ENCODE measurements at regions not wholly inside any gene's neighbourhood (a gene's known extent, or its start where the extent isn't known, plus 50 kb on each side); places are given as distances from the start of the nearest gene placed in this dataset.

- DNase-seq: no peak
Observed at GRCh38 chr4:128475597-128475996, 188.0 kb upstream of the PGRMC2 start.

DNA sequence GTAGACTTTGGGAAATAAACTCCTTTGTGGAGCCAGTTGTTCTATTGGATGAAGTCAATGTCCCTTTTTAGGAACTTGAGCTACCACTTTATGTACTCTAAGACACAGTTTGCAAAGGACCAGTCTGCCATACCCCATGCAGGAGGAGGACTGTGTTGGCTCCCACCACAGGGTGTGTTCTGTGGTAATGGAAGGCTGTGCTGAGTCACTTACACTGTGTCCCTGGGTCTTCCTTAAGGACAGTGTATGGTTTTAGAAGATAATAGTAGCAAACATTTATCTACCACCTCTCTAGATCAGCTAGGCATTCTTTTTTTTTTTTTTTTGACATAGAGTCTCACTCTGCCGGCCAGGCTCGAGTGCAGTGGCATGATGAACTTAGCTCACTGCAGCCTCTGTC lies 184.0 kb upstream of the PGRMC2 start:
- no peak for DNase-seq

GRCh38 chr4:128470492-128471053 lies 183.0 kb upstream of the PGRMC2 start:
- no peak for DNase-seq

- DNase-seq: peak; percentile 76
Observed at GRCh38 chr4:128468123-128468989, 180.7 kb upstream of the PGRMC2 start.

DNA sequence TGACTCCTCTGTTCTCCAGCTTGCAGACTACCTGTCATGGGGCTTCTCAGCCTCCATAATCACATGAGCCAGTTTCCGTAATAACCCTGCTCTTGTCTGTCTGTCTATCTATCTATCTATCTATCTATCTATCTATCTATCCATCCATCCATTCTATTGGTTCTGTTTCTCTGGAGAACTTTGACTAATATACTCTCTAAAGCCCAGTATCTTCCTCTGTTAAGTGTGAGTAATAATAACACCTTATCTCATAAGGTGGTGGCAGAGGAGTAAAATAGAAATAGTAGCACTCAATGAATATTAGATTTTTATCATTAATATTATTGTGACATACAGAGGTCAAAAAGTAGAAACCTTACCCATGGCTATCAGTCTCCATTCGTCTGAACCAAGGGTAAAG lies 177.9 kb upstream of the PGRMC2 start:
- DNase-seq: no peak

DNA sequence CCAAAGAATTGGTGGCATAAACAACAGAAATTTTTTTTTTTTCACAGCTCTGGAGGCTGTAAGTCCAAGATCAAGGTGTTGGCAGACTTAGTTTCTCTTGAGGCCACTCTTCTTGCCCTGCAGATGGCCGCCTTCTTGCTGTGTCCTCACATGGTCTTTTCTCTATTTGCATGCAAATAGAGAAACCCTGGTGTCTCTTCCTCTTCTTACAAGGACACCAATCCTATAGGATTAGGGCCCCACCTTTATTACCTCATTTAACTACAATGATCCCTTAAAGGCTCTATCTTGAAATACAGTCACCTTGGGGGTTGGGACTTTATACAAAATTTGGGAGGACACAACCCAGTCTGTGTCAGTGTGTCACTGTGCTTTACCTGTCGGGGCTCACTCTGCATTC lies 175.4 kb upstream of the PGRMC2 start:
- DNase-seq: no peak

- no peak for DNase-seq
Observed at GRCh38 chr4:128462103-128462783, 174.6 kb upstream of the PGRMC2 start.

GRCh38 chr4:128461291-128462102 lies 173.9 kb upstream of the PGRMC2 start:
- DNase-seq: no peak

DNA sequence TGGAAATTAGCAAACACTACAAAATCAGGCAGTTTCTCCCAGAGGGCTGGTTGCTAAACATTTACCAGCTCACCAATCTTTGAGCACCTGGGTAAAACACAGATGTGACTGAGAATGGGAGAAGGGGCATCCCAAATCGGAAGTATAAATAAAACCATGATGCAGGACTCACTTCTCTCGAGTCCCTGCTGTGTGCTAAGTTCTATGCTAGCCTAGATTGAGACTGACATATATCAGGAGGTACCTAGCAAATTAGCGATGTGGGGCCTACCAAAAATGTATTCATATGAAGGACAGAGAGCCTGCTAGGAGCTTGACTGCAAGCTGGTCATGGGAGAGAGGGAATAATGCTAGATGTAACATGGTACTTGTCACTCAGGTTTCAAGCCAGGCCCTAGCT lies 171.9 kb upstream of the PGRMC2 start:
- no peak for DNase-seq

- no peak for DNase-seq
Observed at GRCh38 chr4:128458816-128459215, 171.2 kb upstream of the PGRMC2 start.

DNA sequence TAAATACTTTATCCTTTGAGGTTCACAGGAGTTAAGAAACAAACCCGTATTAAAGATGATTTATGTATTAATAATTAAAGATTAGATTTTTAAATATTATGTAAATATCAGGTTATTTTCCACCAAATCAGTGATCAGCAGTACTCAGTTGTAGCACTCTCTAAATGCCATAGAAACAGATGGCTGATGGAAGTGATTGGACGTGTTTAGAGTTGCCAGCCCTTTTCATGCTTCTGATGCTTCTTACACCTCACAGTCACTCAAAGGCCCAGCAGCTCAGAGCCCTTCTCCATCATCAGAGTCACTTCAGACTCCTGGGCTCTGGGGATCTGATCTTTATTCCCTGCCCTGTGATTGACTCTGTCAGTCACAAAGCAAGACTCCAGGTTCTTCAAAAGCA lies 170.1 kb upstream of the PGRMC2 start:
- DNase-seq: no peak

DNA sequence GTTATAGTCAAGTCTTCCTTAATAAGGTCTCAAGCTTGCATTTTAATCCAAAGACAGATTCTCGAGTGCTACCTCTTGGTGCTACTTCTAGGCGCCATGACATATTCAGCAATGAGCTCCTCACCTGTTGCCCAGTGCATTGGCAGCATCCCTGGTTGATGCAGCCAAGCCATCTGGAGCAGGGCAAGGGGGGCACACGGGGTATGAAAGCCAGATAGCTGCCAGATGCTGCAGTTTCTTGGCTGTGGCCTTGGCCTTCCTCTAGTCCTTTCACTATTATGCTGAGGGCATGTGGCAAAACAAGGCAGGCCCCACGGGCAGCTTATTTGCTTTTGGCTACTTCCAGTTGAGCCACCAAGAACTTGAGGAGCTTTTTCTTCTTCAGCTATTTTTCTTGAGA lies 168.6 kb upstream of the PGRMC2 start:
- no peak for DNase-seq

- DNase-seq: no peak
Observed at GRCh38 chr4:128455480-128455879, 167.9 kb upstream of the PGRMC2 start.

DNA sequence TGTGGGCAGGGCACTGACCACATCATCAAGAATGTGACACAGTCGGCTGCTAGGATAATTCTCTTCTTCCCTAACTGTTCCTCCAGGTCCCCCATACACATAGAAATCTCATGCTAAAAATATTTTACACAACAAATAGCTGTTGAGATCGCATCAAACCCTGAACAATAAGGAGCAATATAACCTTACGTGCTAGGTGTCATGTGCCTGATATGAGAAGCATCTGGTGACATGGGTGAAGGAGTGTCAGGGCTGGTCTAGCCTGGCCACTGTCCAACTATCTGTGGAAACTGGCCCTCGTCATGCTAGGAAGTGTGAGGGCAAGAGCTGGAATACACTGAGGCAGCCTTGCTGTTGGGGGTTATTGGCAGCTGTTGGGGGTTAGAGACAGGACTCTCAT lies 167.3 kb upstream of the PGRMC2 start:
- no peak for DNase-seq

DNA sequence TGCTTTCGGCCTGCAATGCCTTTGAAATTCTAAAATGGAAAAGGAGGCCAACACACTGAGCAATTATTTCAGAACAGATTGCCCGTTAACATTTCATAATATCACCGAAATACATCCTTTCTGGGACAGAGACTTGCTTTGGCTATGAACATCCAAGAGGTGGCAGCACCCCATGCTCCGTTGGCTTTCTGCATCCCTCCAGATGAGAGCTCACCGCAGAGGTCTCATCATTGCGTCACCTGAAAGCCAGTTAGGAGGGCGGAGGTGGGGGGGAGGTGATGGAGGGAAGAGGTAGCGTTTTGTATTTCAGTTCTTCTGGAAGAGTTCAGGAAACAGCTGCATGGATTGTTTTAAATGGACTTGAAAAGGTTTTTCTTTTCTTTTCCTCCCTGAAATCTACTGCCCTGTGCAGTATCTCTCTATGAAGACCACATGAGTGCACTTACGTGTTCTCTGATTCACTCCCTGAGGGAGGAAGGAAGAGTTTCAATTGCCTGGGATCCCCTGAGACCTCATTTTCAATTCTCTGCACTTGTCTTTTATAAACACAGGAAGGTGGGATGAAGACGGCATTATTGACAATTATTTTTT lies 166.8 kb upstream of the PGRMC2 start:
- peak; percentile 83 for DNase-seq

- DNase-seq: no peak
Observed at GRCh38 chr4:128452415-128452814, 164.8 kb upstream of the PGRMC2 start.

GRCh38 chr4:128451270-128451905 lies 163.8 kb upstream of the PGRMC2 start:
- DNase-seq: no peak

GRCh38 chr4:128450326-128451120 lies 162.9 kb upstream of the PGRMC2 start:
- DNase-seq: no peak

DNA sequence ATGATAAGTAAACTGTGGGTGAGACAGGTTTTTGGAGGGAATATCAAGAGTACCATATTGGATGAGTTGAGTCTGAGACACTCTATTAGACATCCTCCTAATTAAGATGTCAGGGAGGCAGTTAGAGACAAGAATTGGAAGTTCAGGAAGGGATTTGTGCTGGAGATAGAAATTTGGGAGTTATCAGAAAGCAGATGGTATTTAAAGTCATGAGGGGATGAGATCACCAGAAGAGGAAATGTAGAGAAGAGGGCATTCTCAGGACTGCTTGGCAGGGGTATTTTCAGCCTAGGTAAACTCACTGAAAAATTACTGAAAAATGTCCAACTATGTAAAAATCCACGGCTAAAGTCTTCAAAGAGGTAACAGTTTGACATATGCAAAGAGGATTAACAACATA lies 161.6 kb upstream of the PGRMC2 start:
- DNase-seq: no peak

DNA sequence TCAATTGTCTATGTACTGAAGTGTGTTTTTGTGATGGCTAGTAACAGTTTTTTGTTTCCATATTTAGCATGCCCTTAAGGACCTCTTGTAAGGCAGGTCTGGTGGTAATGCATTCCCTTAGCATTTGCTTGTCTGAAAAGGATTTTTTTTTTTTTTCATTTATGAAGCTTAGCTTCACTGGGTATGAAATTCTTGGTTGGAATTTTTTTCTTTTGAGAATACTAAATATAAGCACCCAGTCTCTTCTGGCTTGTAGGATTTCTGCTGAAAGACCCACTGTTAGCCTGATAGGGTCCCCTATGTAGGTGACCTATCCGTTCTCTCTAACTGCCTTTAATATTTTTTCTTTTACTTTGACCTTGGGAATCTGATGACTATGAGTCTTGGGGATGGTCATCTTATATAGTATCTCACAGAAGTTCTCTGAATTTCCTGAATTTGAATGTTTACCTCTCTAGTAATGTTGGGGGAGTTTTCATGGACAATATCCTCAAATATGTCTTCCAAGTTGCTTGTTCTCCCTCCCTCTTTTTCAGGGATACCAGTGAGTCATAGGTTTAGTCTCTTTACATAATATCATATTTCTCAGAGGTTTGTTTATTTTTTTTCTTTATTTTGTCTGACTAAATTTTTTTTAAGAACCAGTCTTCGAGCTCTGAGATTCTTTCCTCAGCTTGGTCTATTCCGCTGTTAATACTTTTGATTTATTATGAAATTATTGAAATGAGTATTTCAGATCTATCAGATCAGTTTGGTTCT lies 157.1 kb upstream of the PGRMC2 start:
- DNase-seq: no peak

Measured in hindlimb muscle (tissue), 1 donor.